Amniotic stem cell (primary cell): ENCODE measurements at regions not wholly inside any gene's neighbourhood (a gene's known extent, or its start where the extent isn't known, plus 50 kb on each side); places are given as distances from the start of the nearest gene placed in this dataset.
"Not testable (repeated sequence)": the region's sequence is repeated elsewhere in the genome, so short reads cannot be mapped to it uniquely, and the experiment has no call there.

Experiments
- DNase-seq: peaks from one replicate; lab custom pipeline; 2025; lab: John Stamatoyannopoulos, UW

DNA sequence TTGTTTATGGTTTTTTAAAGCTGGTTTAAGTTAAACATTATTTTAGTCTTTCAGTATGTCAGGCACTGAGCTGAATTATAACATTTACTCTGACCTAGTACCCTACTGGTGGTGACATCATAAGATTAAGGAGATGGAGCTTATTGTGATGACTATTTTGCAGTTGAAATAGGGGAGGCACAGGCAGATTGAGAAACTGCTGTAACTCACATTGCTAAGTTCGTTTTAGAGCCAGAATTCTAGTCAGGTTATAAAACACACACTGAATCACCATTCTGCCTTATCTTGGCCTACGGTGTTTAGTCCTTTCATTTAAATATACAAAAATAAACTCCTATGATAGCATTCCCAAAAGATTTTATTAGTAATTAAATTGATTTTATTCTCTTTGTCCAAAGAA, 584.1 kb downstream of the TFAP2A start:
- DNase-seq: no peak

DNA sequence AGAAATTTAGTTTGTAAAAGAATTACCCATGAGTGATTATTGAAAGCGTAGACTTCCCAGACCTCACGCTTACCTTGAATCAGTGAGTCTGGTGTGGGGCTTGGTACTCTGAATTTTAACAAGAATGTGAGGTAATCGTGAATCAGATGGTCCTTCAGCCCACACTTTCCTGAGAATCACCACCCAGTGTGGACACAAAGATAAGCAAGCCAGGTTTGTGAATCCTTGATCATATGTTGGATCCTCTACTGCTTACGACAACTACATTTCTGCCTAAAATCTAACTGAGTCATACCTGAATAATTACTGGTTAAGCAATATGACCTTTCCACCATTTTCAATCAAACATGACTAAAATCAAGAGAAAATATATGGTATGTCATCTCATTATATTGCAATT, 589.3 kb downstream of the TFAP2A start:
- DNase-seq: no peak

- not testable (repeated sequence) for DNase-seq
Observed at GRCh38 chr6:9810727-9811126, 604.1 kb downstream of the TFAP2A start.

DNA sequence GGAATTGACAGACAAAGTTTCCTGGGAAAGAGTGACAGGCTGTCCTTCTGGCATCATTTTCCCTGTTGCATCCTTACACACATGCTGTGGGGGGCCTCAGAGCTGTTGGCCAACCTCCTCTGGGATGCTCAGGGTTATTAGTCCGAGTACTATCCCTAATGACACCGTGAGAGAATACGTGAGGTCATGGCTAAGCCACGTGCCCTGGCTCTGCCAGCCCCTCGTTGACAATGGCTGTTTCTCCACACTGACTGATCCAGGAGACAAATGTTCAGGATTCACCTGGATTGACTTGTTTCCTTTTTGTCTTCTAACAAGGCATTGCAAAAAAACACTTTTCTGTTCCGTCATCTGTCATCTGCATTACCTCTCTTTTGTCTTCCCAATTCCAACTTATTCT, 604.6 kb downstream of the TFAP2A start:
- no peak for DNase-seq

GRCh38 chr6:9806195-9806594, 608.7 kb downstream of the TFAP2A start:
- DNase-seq: no peak

DNA sequence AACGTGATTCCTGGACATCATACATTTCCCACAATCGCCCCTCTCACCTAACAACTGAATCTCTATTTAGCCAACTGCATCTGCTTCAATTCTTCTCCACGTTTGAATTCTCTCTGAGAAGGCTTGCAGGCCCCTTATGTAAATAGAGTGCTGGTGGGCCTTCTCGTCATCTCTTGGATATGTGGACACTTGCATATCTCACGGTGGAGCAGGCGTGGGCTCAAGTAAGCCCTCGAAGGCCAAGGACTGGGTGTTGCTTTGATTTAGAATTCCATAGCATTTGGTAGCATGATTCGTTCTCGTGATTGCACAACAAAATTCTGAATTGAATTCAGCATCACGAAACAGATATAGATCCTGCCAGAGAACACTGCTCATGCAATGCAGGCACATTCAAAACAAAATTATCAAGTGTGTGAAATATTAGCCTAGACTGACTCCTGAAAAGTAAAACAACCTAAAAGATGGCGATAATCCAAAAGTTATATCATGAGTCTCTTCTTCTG, 613.6 kb downstream of the TFAP2A start:
- DNase-seq: no peak

DNA sequence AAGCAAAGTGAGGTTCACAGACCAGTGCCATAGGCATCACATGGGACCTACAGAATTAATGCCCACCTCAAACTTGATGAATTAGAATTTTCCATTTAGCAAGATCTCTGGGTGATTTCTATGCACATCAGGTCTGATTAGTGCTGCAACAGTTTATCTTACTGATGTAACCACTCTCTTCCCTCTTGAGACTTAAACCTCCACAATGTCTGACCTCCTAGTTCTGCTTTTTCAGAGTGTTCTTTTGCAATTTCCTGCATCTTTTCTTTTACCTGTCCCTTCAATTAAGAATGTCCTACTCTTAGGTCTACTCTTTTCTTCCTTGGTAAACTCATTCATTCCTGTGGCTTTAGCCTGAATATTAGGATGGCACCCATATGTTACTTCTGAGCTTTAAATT, 615.3 kb downstream of the TFAP2A start:
- DNase-seq: no peak

- DNase-seq: no peak
Observed at GRCh38 chr6:9796827-9797226, 618.0 kb downstream of the TFAP2A start.

- DNase-seq: no peak
Observed at GRCh38 chr6:9795880-9796279, 619.0 kb downstream of the TFAP2A start.

GRCh38 chr6:9789201-9789600, 625.7 kb downstream of the TFAP2A start:
- DNase-seq: peak; percentile 23

- no peak for DNase-seq
Observed at GRCh38 chr6:9784786-9785185, 630.1 kb downstream of the TFAP2A start.

GRCh38 chr6:9783567-9783966, 631.3 kb downstream of the TFAP2A start:
- no peak for DNase-seq

- DNase-seq: peak; percentile 77
Observed at GRCh38 chr6:9766240-9766915, 648.5 kb downstream of the TFAP2A start.

- DNase-seq: no peak
Observed at GRCh38 chr6:9761220-9761619, 653.7 kb downstream of the TFAP2A start.

DNA sequence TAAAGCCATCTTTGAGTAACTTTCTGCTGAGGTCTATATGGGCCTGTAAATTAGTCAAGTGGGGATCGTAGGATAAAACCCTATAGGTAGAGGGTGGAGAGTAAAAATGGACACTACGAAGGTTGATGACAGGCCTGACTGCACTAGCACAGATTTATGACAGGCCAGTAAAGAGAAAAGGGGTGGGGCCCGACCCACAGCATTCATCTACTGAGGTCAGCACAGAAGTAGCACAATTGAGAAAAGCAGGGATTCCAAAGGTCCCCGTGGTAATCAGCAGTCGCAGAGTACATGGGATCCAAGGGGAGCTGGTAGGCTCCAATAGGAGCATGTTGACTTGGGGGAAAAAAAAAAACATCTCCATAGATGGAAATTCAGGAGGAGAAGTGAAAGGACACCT, 660.4 kb downstream of the TFAP2A start:
- no peak for DNase-seq

DNA sequence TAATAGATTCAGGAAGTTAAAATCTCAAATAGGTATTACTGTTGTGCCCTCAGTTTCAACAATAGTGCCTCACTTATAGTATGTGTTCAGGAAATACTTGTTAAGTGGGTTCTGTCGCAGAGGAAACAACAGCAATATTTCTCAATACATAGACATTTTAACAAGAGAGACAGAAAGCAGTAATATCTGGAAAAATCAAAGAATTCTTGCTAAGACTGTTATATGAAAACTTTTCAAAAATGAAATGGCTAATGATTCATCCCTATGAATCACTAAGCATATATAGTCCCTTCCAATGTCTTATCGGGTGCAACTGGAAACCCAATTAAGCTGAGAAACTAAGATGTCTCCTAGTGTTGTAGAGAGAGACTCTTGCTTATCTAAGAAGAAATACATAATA, 668.9 kb downstream of the TFAP2A start:
- peak; percentile 13 for DNase-seq

GRCh38 chr6:9745476-9745875, 669.4 kb downstream of the TFAP2A start:
- no peak for DNase-seq

DNA sequence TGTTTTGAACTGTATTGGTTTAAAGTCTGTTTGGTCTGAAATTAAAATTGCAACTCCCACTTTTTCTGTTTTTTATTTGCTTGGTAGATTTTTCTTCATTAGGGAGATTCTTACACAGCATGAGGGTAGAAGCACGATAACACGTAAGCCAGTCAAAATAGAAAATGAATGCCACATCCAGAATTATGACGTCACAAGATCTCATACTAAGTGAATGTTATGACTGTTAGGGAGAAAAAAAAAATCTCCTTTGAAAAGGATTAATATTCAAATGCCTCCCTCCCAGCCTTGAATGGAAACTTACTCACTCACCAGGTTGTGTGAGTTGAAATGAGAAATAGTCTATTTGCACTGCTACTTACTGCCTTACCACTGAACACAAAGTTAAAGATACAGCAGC, 670.8 kb downstream of the TFAP2A start:
- no peak for DNase-seq

GRCh38 chr6:9732056-9732455, 682.8 kb downstream of the TFAP2A start:
- DNase-seq: no peak

DNA sequence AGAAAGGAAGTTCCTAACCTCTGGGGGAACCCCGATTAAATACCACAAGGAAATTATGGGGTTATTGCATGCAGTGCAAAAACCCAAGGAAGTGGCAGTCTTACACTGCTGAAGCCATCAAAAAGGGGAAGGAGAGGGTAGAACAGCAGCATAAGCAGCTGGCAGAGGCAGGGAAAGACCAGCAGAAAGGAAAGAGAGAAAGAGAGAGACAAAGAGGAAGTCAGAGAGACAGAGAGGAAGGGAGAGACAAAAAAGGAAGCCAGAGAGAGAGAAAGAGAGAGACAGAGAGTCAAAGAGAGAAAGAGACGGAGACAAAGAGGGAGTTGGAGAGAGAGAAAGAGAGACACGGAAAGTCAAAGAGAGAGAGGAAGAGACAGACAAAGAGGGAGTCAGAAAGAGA, 689.1 kb downstream of the TFAP2A start:
- not testable (repeated sequence) for DNase-seq

DNA sequence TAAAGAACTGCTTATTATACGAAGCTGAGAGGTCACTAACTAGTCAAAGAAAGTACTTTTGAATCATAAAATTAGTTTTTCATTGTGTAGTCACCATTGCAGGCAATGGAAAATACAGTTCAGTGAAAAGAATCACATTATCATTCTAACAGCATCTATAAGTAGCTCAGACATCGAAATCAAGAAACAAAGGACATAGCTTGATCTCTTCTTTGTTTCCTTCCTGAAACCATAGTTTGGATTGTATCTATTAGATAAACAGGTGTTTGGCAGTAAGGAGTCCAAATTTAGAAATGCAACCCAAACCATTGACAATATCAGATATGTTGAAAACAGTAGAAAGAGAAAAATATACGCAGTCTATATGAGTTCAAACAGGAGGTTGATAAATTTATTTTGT, 697.3 kb downstream of the TFAP2A start:
- no peak for DNase-seq

GRCh38 chr6:9711365-9711764, 703.5 kb downstream of the TFAP2A start:
- DNase-seq: no peak

- no peak for DNase-seq
Observed at GRCh38 chr6:9710574-9710973, 704.3 kb downstream of the TFAP2A start.

- DNase-seq: no peak
Observed at GRCh38 chr6:9708600-9708999, 706.3 kb downstream of the TFAP2A start.
